B cell (primary cell): ENCODE measurements at regions not wholly inside any gene's neighbourhood (a gene's known extent, or its start where the extent isn't known, plus 50 kb on each side); places are given as distances from the start of the nearest gene placed in this dataset.
"Not testable (repeated sequence)": the region's sequence is repeated elsewhere in the genome, so short reads cannot be mapped to it uniquely, and the experiment has no call there.

Source experiments
- ATAC-seq: fragments of 200-7000 bp; cut with Tn5 transposase; one replicate; pipeline ENCODE4 v1.10.0; 2021; ENCODE audit warnings: low read depth, mild to moderate bottlenecking, moderate number of reproducible peaks, moderate library complexity
- CTCF ChIA-PET: fragments of 350-600 bp; sonication (Branson Sonifier 250); formaldehyde crosslinking; loops from one replicate; lab custom pipeline; 2021; ENCODE audit warnings: antibody characterized with exemption, inconsistent platforms; lab: Charles Lee
- POLR2A ChIA-PET: fragments of 350-600 bp; sonication (Branson Sonifier 250); formaldehyde crosslinking; loops from one replicate; lab custom pipeline; 2021; ENCODE audit warnings: antibody characterized with exemption; lab: Charles Lee
- DNase-seq: peaks from one replicate; pipeline ENCODE4 v3.0.0; 2013
- H2AFZ ChIP-seq: 2 replicates; pipeline ENCODE4 v1.6.1; 2012; ENCODE audit warnings: mild to moderate bottlenecking, low read depth, low read length; ENCODE audit not compliant: insufficient read depth, poor library complexity, severe bottlenecking
- H3K27ac ChIP-seq, 2 donors: 1 replicate in 1 of 2; 2 replicates in 1 of 2; pipeline ENCODE4 v1.5.1; 2012 to 2013; ENCODE audit warnings: low read length in 2 of 2, mild to moderate bottlenecking in 2 of 2, moderate library complexity in 1 of 2
- H3K27me3 ChIP-seq, 4 experiments: fragments of 200-600 bp in 1 of 4; sonication (generic) in 1 of 4; replicated peaks in 1 of 4; 1 replicate in 2 of 4; 2 replicates in 2 of 4; pipeline versions ENCODE4 v1.6.1 to v1.7.0; 2013 to 2016; ENCODE audit warnings: low read length in 3 of 4, mild to moderate bottlenecking in 2 of 4, mixed read lengths in 1 of 4, moderate library complexity in 1 of 4; ENCODE audit not compliant: insufficient read depth in 4 of 4, control insufficient read depth in 3 of 4; ENCODE audit errors: control extremely low read depth in 1 of 4
- H3K36me3 ChIP-seq, 2 experiments: replicated peaks in 1 of 2; 1 replicate in 1 of 2; 2 replicates in 1 of 2; pipeline versions ENCODE4 v1.6.1 to v1.7.1; 2013; ENCODE audit warnings: low read length in 1 of 2; ENCODE audit not compliant: insufficient read depth in 2 of 2, control insufficient read depth in 1 of 2; ENCODE audit errors: control extremely low read depth in 1 of 2, extremely low read depth in 1 of 2
- H3K4me1 ChIP-seq, 2 donors: fragments of 200-600 bp in 1 of 2; sonication (generic) in 1 of 2; 1 replicate in 1 of 2; 2 replicates in 1 of 2; pipeline versions ENCODE4 v1.5.1 to v1.6.1; 2013 to 2017; ENCODE audit warnings: low read length in 2 of 2; ENCODE audit not compliant: control insufficient read depth in 2 of 2, insufficient read depth in 2 of 2
- H3K4me2 ChIP-seq: replicated peaks from 2 replicates; pipeline ENCODE3; 2012; ENCODE audit warnings: mild to moderate bottlenecking, low read depth, low read length; ENCODE audit not compliant: poor library complexity, severe bottlenecking
- H3K4me3 ChIP-seq, 5 experiments: fragments of 200-600 bp in 1 of 5; sonication (generic) in 1 of 5; 1 replicate in 3 of 5; 2 replicates in 2 of 5; pipeline versions ENCODE4 v1.5.1 to v1.7.0; 2011 to 2016; ENCODE audit warnings: low read length in 4 of 5, mild to moderate bottlenecking in 4 of 5, low read depth in 2 of 5, control low read depth in 1 of 5, moderate library complexity in 1 of 5; ENCODE audit not compliant: insufficient read depth in 1 of 5; ENCODE audit errors: control extremely low read depth in 1 of 5, extremely low read depth in 1 of 5
- H3K79me2 ChIP-seq: fragments of 200-600 bp; sonication (generic); one replicate; pipeline ENCODE4 v1.6.0; 2016; ENCODE audit warnings: low read length; ENCODE audit not compliant: control insufficient read depth, insufficient read depth
- H3K9ac ChIP-seq: fragments of 200-600 bp; sonication (generic); 2 replicates; pipeline ENCODE4 v1.6.1; 2017; ENCODE audit warnings: mild to moderate bottlenecking, low read length, moderate library complexity
- H3K9me3 ChIP-seq, 3 donors: one replicate each; pipeline versions ENCODE4 v1.6.1 to v1.7.1; 2013; ENCODE audit warnings: low read length in 2 of 3; ENCODE audit not compliant: control insufficient read depth in 2 of 3, insufficient read depth in 1 of 3; ENCODE audit errors: control extremely low read depth in 1 of 3
- H4K20me1 ChIP-seq: 2 replicates; pipeline ENCODE4 v1.6.0; 2012; ENCODE audit warnings: mild to moderate bottlenecking, low read length; ENCODE audit not compliant: insufficient read depth, control insufficient read depth, poor library complexity, severe bottlenecking
- H3K27ac Mint-ChIP-seq: one replicate; pipeline ENCODE4 v1.8.0; 2021; ENCODE audit warnings: mixed read lengths
- H3K27me3 Mint-ChIP-seq: one replicate; pipeline ENCODE4 v1.8.0; 2021; ENCODE audit warnings: mixed read lengths
- H3K4me1 Mint-ChIP-seq: one replicate; pipeline ENCODE4 v1.8.0; 2021; ENCODE audit warnings: mixed read lengths
- H3K4me3 Mint-ChIP-seq: one replicate; pipeline ENCODE4 v1.8.0; 2021; ENCODE audit warnings: mixed read lengths
- H3K9me3 Mint-ChIP-seq: one replicate; pipeline ENCODE4 v1.8.0; 2022; ENCODE audit warnings: mixed read lengths; ENCODE audit not compliant: insufficient read depth
- CTCF ChIP-seq: fragments of 200-600 bp; IDR thresholded peaks from one replicate; pipeline ENCODE4 v1.8.0; 2022; ENCODE audit warnings: antibody characterized with exemption, mild to moderate bottlenecking
- EZH2 ChIP-seq: IDR thresholded peaks from 2 replicates; pipeline ENCODE4 v1.6.1; 2012; ENCODE audit warnings: borderline replicate concordance, low read depth, mild to moderate bottlenecking, moderate library complexity, low read length; ENCODE audit not compliant: insufficient read depth, poor library complexity, severe bottlenecking
- WGBS: methylation state at CpG from one replicate; pipeline ENCODE4 v1.1.5; 2013; ENCODE audit warnings: missing lambda C conversion rate; ENCODE audit not compliant: insufficient coverage; 5-methylcytosine and 5-hydroxymethylcytosine counted together
- intact Hi-C: fragments of 100-400 bp; cut with micrococcal nuclease; formaldehyde crosslinking; loops from one replicate; pipeline ENCODE4 v1.10.0; 2022

GRCh38 chr1:219099307-219099706 is 74.4 kb upstream of the LYPLAL1 start:
- Histone ChIP-seq H3K4me1 (peaks cover 7 to 8% of the 10 kb centered on the region in 2 donors), H3K4me2 (peak overlapping the region; percentile 36), H2AFZ (peak overlapping the region; percentile 22), H3K79me2 (no peaks in the 10 kb centered on the region), H4K20me1 (no peaks in the 10 kb centered on the region), H3K27me3 (no peaks in the 10 kb centered on the region), H3K36me3 (no peaks in the 10 kb centered on the region), H3K9me3 (peaks cover 0 to 6% (median 0%) of the 10 kb centered on the region in 3 donors), H3K9ac (no peak overlapping the region), H3K4me3 (no peak overlapping the region), H3K27ac (no peak overlapping the region)
- intact Hi-C loops, result no loop called here
- peak overlapping the region; percentile 13 for H3K4me3 Mint-ChIP-seq
- H3K27ac Mint-ChIP-seq, result peak overlapping the region; percentile 2
- no peak for ATAC-seq
- no CpG with 5 or more reads among the region's 1 CpG for WGBS
- ChIA-PET CTCF (no interaction called here), POLR2A (no interaction called here)
- H3K4me1 Mint-ChIP-seq, result peaks cover 20% of the 10 kb centered on the region
- no peak for TF ChIP-seq EZH2
- no peak for TF ChIP-seq CTCF
- H3K27me3 Mint-ChIP-seq, result no peaks in the 10 kb centered on the region
- no peaks in the 10 kb centered on the region for H3K9me3 Mint-ChIP-seq
- no peak for DNase-seq

- H3K27me3 Mint-ChIP-seq, result no peaks in the 10 kb centered on the region
- H3K4me1 Mint-ChIP-seq, result peaks cover 20% of the 10 kb centered on the region
- ATAC-seq (no peak), DNase-seq (no peak)
- H3K9ac ChIP-seq, result no peak overlapping the region
- no peaks in the 10 kb centered on the region for H4K20me1 ChIP-seq
- TF ChIP-seq CTCF, result no peak
- no peak for TF ChIP-seq EZH2
- intact Hi-C loops, result no loop called here
- H3K9me3 Mint-ChIP-seq, result no peaks in the 10 kb centered on the region
- H3K4me3 Mint-ChIP-seq, result no peak overlapping the region
- H3K27ac Mint-ChIP-seq, result peak overlapping the region; percentile 32
- H3K36me3 ChIP-seq, result no peaks in the 10 kb centered on the region
- H3K4me1 ChIP-seq, result peaks cover 7 to 8% of the 10 kb centered on the region in 2 donors
- no peak overlapping the region for H3K27ac ChIP-seq
- WGBS, result no CpG with 5 or more reads among the region's 1 CpG
- no peak overlapping the region for H3K4me2 ChIP-seq
- POLR2A ChIA-PET, result no interaction called here
- no peaks in the 10 kb centered on the region for H3K79me2 ChIP-seq
- peak overlapping the region; percentile 22 for H2AFZ ChIP-seq
- peaks cover 0 to 6% (median 0%) of the 10 kb centered on the region in 3 donors for H3K9me3 ChIP-seq
- H3K27me3 ChIP-seq, result no peaks in the 10 kb centered on the region
- no peak overlapping the region for H3K4me3 ChIP-seq
- CTCF ChIA-PET, result no interaction called here
Observed at GRCh38 chr1:219100059-219100458, 73.6 kb upstream of the LYPLAL1 start.

DNA sequence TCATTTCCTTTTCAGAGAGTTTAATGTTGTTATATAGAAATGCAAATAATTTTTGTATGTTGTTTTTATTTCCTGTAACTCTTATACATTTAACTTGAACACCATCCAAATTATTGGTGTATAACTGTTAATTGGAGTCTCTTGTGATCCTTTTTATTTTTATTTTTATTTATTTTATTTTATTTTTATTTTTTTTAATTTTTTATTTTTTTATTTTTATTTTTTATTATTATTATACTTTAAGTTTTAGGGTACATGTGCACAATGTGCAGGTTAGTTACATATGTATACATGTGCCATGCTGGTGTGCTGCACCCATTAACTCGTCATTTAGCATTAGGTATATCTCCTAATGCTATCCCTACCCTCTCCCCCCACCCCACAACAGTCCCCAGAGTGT is 71.2 kb upstream of the LYPLAL1 start:
- H2AFZ ChIP-seq, H3K4me2 ChIP-seq, H3K79me2 ChIP-seq, H3K4me1 ChIP-seq, H4K20me1 ChIP-seq, H3K9me3 Mint-ChIP-seq, intact Hi-C loops, POLR2A ChIA-PET, H3K27ac Mint-ChIP-seq, H3K4me3 ChIP-seq, CTCF ChIA-PET, DNase-seq, H3K27me3 ChIP-seq, H3K36me3 ChIP-seq, ATAC-seq, H3K9me3 ChIP-seq, H3K4me3 Mint-ChIP-seq, H3K9ac ChIP-seq, H3K27ac ChIP-seq, H3K27me3 Mint-ChIP-seq: not testable (repeated sequence)
- WGBS, result no CpG with 5 or more reads among the region's 1 CpG
- H3K4me1 Mint-ChIP-seq, result peaks cover 20% of the 10 kb centered on the region
